LoVo (cell line): ENCODE measurements at regions not wholly inside any gene's neighbourhood (a gene's known extent, or its start where the extent isn't known, plus 50 kb on each side); places are given as distances from the start of the nearest gene placed in this dataset.

Source experiments
- DNase-seq: peaks from one replicate; pipeline ENCODE4 v3.0.0-alpha.2; 2016; ENCODE audit warnings: low spot score

GRCh38 chr12:107225635-107226034 lies 132.3 kb upstream of the CRY1 start:
- DNase-seq, result no peak

DNA sequence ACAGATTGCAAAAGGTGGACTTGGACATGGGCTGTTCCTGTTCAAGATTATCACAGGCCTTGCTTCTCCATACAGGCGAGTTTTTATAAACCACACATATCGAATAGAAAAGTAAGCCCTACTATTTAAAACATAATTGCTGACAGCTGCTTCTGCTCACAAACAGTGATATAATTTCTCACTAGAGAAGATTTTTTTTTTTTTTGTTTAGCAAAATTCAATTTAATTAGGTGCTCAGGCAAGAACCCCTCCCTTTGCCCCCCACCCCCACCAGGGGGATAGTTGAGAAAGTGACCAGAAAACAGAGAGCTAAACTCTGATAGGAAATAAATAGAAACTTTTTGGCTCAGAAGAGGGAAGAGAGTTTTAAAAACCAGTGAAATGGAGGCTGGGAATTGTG lies 132.8 kb upstream of the CRY1 start:
- no peak for DNase-seq

- DNase-seq, result no peak
Measured at GRCh38 chr12:107228076-107228475, 134.7 kb upstream of the CRY1 start.

DNA sequence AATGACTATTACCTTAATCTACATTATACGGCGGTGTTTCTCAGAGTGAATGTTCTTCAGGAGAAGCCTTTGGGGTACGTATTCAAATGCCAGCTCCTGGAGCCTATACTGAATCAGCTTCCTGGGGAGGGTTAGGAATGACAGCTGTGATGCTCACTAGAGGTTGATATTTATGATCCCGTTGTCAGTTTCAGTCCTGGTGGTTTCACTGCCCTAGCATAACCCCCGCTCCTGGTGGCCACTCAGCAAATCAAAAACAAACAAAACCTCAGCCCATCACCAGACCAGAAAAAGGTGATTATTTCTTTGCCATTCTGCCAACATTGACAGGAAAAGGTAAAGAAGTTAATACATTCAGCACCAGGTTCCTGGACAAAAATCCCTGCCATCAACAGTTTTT lies 136.5 kb upstream of the CRY1 start:
- DNase-seq, result no peak

DNA sequence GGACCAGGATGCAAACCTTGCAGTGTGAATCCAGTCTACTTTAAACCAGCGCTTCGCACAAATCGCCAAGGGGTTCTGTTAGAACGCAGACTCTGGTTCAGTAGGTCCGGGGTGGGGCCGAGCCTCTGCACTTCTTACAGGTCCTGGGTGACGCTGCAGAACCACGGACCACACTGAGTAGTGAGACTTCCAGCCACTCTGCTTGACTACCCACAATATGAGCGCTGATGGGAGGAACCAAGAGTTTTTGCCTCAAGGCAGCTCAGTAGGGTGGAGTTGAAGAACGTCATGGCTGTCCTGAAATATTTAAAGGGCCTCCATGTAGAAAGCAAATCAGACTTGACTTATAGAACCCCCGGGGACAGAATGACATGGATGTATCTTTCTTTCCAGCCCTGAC lies 138.0 kb upstream of the CRY1 start:
- no peak for DNase-seq

GRCh38 chr12:107233551-107233950 lies 140.2 kb upstream of the CRY1 start:
- no peak for DNase-seq

- no peak for DNase-seq
Measured at GRCh38 chr12:107235600-107235999, 142.3 kb upstream of the CRY1 start.

DNA sequence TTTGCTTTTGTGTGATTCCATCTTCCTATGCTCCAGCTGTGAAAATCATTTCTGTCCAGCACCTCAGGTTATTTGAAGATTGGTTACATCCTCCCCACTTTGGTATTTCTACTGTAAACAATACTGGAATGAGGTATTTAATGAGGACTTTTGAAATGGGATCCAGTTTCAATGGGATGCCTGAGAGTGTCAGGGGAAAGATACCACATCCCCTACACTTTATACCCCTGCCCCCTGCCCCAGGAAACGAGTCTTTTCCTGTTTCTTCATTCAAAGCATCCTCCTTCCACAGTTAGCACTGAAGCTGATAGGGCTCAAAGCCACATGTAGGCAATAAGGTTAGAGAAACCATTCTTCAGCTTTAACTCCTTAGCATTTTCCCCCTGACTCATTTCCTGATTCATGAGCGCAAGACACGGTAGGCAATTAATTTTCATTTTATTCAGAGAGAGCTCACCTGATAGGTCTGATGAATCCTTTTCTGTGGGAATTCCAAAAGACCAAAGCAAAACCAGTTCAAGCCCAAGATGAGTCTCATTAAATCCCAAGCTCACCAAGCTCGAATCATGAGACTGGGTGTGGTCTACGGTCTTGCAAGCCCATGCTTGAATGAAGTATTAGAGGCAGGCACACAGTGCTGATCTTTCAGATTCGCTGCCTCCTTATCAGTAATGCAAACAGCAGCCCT lies 143.6 kb upstream of the CRY1 start:
- no peak for DNase-seq

DNA sequence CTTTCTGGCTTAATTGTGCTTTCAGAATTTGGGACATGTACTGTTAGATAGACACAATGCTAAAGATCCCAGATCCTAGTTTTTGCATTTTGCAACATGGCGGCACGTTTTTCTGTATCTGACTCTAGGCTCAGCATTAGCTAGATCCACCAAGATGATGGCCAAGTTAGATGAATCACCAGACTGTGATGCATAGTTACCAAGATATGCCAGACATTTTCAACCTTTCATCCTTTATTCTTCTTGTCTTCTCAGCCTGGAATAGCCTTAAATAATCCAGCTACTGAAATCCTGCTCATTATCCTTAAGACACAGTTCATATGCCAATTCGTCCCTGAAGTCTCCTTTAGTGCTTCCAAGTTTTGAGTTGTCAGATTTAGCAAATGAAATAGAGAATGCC lies 144.9 kb upstream of the CRY1 start:
- DNase-seq, result no peak

- no peak for DNase-seq
Measured at GRCh38 chr12:107241411-107241810, 148.1 kb upstream of the CRY1 start.

GRCh38 chr12:107242189-107242588 lies 148.8 kb upstream of the CRY1 start:
- no peak for DNase-seq

GRCh38 chr12:107243341-107243740 lies 150.0 kb upstream of the CRY1 start:
- DNase-seq, result no peak

- DNase-seq, result no peak
Measured at GRCh38 chr12:107244584-107244983, 151.2 kb upstream of the CRY1 start.

DNA sequence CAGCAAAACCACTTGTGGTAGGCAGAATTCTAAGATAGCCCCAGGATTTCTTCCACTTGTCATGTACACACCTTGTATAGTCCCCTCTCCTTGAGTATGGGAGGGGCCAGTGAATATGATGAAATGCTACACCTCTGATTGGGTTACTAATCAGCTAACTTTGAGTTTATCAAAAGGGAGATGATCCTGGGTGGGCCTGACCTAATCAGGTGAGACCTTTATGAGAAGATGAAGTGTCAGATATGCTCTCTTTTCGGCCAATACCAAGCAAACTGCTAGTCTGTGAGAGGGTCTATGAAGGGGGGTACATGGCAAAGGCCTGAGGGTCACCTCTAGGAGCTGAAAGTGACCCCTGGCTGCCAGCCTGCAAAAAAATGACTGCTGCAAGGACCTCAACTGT lies 154.3 kb upstream of the CRY1 start:
- no peak for DNase-seq

DNA sequence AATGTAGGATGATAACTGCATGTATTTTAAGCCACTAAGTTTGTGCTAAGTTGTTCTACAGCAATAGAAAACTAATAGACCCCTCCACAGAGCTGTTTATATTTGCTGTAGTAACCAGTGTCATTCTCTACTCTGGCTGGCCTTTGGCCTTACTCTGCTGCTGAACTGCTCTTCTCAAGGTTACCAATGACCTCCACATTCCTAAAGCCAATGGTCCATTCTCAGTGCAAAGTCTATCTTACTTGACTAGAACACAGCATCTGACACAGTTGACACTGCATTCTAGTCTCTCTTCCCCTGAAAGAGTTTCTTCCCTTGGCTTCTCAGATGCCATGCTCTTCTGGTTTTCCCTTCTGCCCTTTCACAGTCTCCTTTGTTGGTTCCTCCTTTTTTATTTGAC lies 154.8 kb upstream of the CRY1 start:
- no peak for DNase-seq

DNA sequence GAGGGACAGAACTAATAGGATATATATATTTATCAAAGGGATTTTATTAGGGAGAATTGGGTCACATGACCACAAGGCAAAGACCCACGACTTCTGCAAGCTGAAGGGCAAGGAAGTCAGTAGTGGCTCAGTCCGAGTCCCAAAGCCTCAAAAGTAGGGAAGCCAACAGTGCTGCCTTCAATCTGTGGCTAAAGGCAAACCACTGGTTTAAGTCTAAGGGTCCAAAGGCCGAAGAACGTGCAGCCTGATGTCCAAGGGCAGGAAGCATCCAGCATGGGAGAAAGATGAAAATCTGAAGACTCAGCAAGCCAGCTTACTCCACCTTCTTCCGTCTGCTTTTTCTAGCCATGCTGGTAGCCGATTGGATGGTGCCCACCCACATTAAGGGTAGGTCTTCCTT lies 157.9 kb upstream of the CRY1 start:
- no peak for DNase-seq

DNA sequence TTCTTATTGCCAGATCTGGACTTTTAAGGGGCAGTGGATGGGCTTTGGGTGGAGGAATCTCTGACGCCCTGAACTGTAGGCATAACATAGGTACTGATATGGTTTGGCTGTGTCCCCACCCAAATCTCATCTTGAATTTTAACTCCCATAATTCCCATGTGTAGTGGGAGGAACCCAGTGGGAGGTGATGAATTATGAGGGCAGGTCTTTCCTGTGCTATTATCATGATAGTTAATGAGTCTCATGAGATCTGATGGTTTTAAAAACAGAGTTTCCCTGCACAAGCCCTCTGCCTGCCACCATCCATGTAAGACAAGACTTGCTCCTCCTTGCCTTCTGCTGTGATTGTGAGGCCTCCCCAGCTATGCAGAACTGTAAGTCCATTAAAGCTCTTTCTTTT lies 160.0 kb upstream of the CRY1 start:
- no peak for DNase-seq

DNA sequence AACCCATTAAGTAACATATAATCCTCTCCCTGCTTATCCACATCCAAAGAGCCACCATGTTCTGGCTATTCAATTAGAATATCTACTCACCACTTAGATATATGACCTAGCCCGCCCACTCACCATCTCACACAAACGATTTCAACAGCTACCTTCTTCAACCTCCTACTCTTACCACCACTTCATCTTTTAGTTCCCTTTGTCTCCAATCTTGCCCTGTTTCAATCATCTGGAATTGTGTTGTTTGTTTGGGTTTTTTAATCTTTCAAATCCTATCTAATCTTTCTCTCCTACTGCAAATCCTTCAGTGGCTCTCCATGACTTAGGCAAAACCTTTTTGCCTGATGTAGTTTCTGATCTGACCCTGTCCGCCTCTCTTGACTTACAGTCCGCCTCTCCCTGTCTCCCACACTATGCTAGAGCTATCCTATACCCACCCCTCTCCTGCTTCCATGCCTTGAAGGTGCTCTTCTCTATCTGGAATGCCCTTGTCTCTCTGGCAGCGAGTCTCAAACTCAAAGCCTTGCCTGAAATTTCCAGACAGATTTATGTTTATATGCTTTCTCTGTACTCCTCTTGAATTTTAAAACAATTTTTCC lies 161.0 kb upstream of the CRY1 start:
- DNase-seq, result no peak

- no peak for DNase-seq
Measured at GRCh38 chr12:107258780-107259179, 165.4 kb upstream of the CRY1 start.

DNA sequence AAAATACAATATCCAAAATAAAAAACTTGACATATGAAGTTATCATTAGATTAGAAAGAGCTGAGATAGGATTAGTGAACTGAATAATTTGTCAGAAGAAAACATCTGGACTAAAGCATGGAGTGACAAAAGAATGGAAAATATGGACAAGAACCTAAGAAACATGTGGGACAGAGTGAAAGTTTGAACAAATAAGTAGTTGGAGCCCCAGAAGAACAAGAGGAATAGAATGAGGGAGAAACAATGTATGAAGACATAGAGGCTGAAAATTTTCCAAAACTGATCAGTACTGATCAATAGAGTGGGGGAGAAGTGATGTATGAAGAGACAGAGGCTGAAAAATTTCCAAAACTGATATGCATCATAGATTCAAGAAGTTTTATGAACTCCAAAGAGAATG lies 170.6 kb upstream of the CRY1 start:
- DNase-seq, result no peak

DNA sequence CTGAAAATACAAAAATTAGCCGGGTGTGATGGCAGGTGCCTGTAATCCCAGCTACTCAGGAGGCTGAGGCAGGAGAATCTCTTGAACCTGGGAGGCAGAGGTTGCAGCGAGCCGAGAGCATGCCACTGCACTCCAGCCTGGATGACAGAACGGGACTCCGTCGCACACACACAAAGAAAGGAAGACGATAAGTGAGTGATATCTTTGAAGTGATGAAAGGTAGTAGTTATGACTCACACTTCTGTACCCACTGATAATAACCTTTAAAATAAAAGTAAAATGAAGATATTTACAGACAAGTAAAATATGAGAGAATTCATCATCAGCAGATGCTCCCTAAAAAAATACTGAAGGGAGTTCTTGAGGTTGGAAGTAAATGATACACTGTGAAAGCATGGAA lies 171.3 kb upstream of the CRY1 start:
- no peak for DNase-seq

DNA sequence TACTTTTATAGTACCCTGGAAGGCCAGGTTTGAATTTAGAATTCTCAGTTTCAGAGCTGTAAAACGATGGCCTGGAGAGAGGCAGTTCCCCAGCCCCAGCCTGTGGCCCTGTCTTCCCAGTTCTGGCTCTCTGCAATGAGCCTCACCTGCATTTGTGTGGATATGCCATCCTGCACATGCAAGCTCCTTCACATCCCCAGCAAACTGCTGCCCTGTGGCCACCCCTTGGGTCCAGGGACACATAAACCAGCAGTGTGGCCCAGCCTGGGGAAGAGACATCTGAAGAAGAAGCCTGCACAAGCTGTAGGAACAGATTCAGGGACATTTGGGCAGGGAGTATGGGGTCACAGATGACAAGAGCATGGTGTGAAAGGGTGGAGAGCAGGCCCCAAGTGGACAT lies 174.3 kb upstream of the CRY1 start:
- no peak for DNase-seq

DNA sequence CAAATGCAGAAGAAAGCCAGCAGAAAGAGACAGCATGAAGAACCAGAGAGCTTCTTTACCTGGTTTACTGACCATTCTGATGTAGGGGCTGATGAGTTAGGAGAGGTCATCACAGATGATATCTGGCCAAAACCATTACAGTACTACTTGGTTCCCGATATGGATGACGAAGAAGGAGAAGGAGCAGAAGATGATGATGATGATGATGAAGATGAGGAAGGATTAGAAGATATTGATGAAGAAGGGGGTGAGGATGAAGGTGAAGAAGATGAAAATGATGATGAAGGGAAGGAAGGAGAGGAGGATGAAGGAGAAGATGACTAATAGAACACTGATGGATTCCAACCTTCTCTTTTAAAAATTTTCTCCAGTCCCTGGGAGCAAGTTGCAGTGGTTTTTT lies 178.2 kb upstream of the CRY1 start:
- no peak for DNase-seq

GRCh38 chr12:107275530-107275929 lies 182.2 kb upstream of the CRY1 start:
- DNase-seq, result no peak
